Mucosa of descending colon (tissue), 3 donors: ENCODE measurements at regions not wholly inside any gene's neighbourhood (a gene's known extent, or its start where the extent isn't known, plus 50 kb on each side); places are given as distances from the start of the nearest gene placed in this dataset.

Experiments
- ATAC-seq: fragments of 200-7000 bp; cut with Tn5 transposase; one replicate; pipeline ENCODE4 v1.9.1; 2020; ENCODE audit warnings: mild to moderate bottlenecking, moderate library complexity
- DNase-seq, 3 donors: peaks; one replicate each; pipeline ENCODE4 v3.0.0-alpha.2; 2020
- H3K36me3 ChIP-seq: fragments of 200-600 bp; one replicate; pipeline ENCODE4 v1.8.0; 2021; ENCODE audit warnings: low read depth, mild to moderate bottlenecking
- H3K4me1 ChIP-seq: fragments of 200-600 bp; one replicate; pipeline ENCODE4 v1.8.0; 2021; ENCODE audit warnings: low read depth, mild to moderate bottlenecking
- H3K4me3 ChIP-seq: fragments of 200-600 bp; one replicate; pipeline ENCODE4 v1.8.0; 2021; ENCODE audit warnings: mild to moderate bottlenecking
- H3K9me3 ChIP-seq: fragments of 200-600 bp; one replicate; pipeline ENCODE4 v1.8.0; 2021; ENCODE audit warnings: mild to moderate bottlenecking
- CTCF ChIP-seq: fragments of 200-600 bp; IDR thresholded peaks from one replicate; pipeline ENCODE4 v1.8.0; 2022; ENCODE audit warnings: antibody characterized with exemption, mild to moderate bottlenecking
- intact Hi-C, 2 donors: fragments of 100-400 bp; cut with DNase I in 1 of 2; cut with micrococcal nuclease in 1 of 2; formaldehyde crosslinking; loops; one replicate each; pipeline versions ENCODE4 v1.11.0 to v1.11.1; 2022; cut with DNase I, micrococcal nuclease
- donor health status: DM: no; HTN: no; CAD: no; lungs with moderate emphysema.
- donor health status: DM: no; HTN: no; CAD: no.
- donor health status: DM: no; HTN: yes; CAD: no.

- intact Hi-C loops: no loop called here
- no peak for DNase-seq
- Histone ChIP-seq H3K36me3 (no peaks in the 10 kb centered on the region), H3K4me3 (no peak overlapping the region), H3K9me3 (no peaks in the 10 kb centered on the region), H3K4me1 (peaks cover 5% of the 10 kb centered on the region)
- no peak for ATAC-seq
- no peak for TF ChIP-seq CTCF
These were observed 417.1 kb upstream of the KLF6 start for GRCh38 chr10:4201866-4202825.

- intact Hi-C loops: no loop called here
- no peak overlapping the region for H3K4me3 ChIP-seq
- ATAC-seq: no peak
These were observed 414.2 kb upstream of the KLF6 start for GRCh38 chr10:4199196-4199595.

GRCh38 chr10:4198216-4198615 lies 413.2 kb upstream of the KLF6 start:
- Histone ChIP-seq H3K4me3 (no peak overlapping the region), H3K9me3 (no peaks in the 10 kb centered on the region), H3K36me3 (no peaks in the 10 kb centered on the region), H3K4me1 (no peaks in the 10 kb centered on the region)
- ATAC-seq: no peak
- no peak for DNase-seq
- TF ChIP-seq CTCF: no peak
- intact Hi-C loops: no loop called here

More at GRCh38 chr10:4199196-4199595, 414.2 kb upstream of the KLF6 start:
- no peak for DNase-seq
- no peak for TF ChIP-seq CTCF
- no peaks in the 10 kb centered on the region for H3K9me3 ChIP-seq
- no peaks in the 10 kb centered on the region for H3K36me3 ChIP-seq
- H3K4me1 ChIP-seq: peaks cover 4% of the 10 kb centered on the region

GRCh38 chr10:4197676-4198075 lies 412.7 kb upstream of the KLF6 start:
- no peaks in the 10 kb centered on the region for H3K9me3 ChIP-seq
- ATAC-seq: no peak
- H3K36me3 ChIP-seq: no peaks in the 10 kb centered on the region
- TF ChIP-seq CTCF: no peak
- no peaks in the 10 kb centered on the region for H3K4me1 ChIP-seq
- intact Hi-C loops: no loop called here
- H3K4me3 ChIP-seq: no peak overlapping the region
- no peak for DNase-seq

- intact Hi-C loops: no loop called here
- ATAC-seq (no peak), DNase-seq (no peak)
These were observed 411.9 kb upstream of the KLF6 start for GRCh38 chr10:4196771-4197390.

More at GRCh38 chr10:4196771-4197390, 411.9 kb upstream of the KLF6 start:
- no peak for TF ChIP-seq CTCF
- H3K4me1 ChIP-seq: no peaks in the 10 kb centered on the region
- H3K36me3 ChIP-seq: no peaks in the 10 kb centered on the region
- no peaks in the 10 kb centered on the region for H3K9me3 ChIP-seq
- H3K4me3 ChIP-seq: no peak overlapping the region
